Suprapubic skin (tissue), 4 donors: ENCODE measurements at regions not wholly inside any gene's neighbourhood (a gene's known extent, or its start where the extent isn't known, plus 50 kb on each side); places are given as distances from the start of the nearest gene placed in this dataset.

Experiments
- POLR2A ChIP-seq, 2 donors: fragments of 450-650 bp; IDR thresholded peaks; one replicate each; pipeline ENCODE4 v1.6.1; 2017; ENCODE audit warnings: antibody characterized with exemption in 2 of 2, mild to moderate bottlenecking in 2 of 2, moderate library complexity in 2 of 2
- POLR2AphosphoS5 ChIP-seq, 3 donors: sonication (generic); formaldehyde crosslinking; IDR thresholded peaks; one replicate each; pipeline ENCODE4 v1.6.1; 2017; ENCODE audit warnings: antibody characterized with exemption in 3 of 3
- TF ChIP-seq, protein P1 (sequence below), 2 donors: fragments of 200-600 bp in 1 of 2; fragments of 450-650 bp in 1 of 2; sonication (generic) in 1 of 2; IDR thresholded peaks; one replicate each; pipeline ENCODE4 v1.5.1; 2016 to 2019; ENCODE audit warnings: antibody characterized with exemption in 2 of 2, mild to moderate bottlenecking in 1 of 2, moderate library complexity in 1 of 2

DNA sequence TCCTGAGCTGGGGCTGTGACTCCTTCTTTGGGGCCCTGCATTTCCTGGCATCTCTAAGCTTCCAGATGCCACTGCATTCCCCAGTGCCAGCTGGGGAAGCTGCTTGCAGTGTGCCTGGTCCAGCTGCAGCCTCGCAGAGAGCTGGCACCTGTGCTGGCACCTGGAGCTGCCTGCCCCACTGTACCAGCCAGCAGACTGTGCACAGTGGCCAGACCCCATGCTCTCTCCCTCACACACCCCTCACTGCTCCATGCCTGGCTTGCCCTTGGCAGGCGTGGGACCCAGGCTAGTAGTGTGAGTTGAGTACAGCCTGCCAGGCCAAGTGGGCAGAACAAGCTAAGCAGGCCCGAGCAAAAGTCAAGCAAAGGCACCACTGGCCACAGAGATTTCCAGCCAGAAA is 327.5 kb downstream of the NDFIP2 start:
- TF ChIP-seq, protein P1, sequence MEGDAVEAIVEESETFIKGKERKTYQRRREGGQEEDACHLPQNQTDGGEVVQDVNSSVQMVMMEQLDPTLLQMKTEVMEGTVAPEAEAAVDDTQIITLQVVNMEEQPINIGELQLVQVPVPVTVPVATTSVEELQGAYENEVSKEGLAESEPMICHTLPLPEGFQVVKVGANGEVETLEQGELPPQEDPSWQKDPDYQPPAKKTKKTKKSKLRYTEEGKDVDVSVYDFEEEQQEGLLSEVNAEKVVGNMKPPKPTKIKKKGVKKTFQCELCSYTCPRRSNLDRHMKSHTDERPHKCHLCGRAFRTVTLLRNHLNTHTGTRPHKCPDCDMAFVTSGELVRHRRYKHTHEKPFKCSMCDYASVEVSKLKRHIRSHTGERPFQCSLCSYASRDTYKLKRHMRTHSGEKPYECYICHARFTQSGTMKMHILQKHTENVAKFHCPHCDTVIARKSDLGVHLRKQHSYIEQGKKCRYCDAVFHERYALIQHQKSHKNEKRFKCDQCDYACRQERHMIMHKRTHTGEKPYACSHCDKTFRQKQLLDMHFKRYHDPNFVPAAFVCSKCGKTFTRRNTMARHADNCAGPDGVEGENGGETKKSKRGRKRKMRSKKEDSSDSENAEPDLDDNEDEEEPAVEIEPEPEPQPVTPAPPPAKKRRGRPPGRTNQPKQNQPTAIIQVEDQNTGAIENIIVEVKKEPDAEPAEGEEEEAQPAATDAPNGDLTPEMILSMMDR (IDR thresholded peaks at IDR 0.05), result no peak
- no peak for TF ChIP-seq POLR2A (IDR thresholded peaks at IDR 0.05)
- TF ChIP-seq POLR2AphosphoS5 (IDR thresholded peaks at IDR 0.05), result no peak
